ENCODE measurements at regions not wholly inside any gene's neighbourhood (a gene's known extent, or its start where the extent isn't known, plus 50 kb on each side); places are given as distances from the start of the nearest gene placed in this dataset.

DNA sequence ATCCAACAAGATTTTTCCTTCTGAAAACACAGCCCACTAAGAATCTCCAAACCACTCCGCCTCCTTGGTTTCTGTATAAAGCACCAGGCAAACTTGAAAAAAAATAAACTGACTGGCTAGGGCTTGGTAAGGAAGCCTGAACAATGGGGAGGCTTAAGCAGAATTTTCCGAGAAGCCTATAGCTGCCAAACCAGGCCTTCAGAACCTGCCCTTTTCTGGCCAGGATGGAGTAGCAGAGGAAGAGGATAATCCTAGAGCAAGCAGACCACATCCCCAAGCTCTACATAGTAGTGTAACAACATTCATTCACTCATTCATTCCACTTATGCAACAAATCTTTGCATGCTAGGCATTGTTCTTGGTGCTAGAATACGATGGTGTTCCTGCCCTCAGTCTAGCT, 529.6 kb upstream of the ZEB2 start:
- no peaks in the 10 kb centered on the region for H3K36me3 ChIP-seq (replicated peaks)
- no peak for TF ChIP-seq CTCF (IDR thresholded peaks at IDR 0.05; ENCODE audit: low read depth, low read length, missing control alignments)
- in situ Hi-C loops (cut with HindIII; ENCODE audit: low pct_ligation_motif_present, low sequenced_read_pairs), result no loop called here
- H3K27me3 ChIP-seq (replicated peaks), result no peaks in the 10 kb centered on the region
- H3K4me3 ChIP-seq (ENCODE audit: low read depth, low read length), result no peak overlapping the region
- DNase-seq, result no peak
- H3K27ac ChIP-seq, result no peak overlapping the region

DNA sequence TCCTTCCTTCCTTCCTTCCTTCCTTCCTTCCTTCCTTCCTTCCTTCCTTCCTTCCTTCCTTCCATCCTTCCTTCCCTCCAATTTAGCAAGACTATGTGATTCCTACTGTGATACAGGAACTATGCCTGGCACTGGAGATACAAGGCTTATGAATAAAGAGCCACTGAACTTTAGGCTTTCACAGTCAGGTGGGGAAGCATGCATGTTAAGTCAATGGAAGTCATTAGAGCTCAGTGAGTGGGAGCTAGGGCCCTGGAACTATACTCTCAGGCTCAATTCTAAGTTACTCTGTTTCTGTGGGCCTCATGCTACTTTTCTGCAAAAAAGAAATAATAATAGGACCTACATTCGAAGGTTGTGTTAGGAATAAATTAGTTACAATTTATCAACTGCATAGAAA, 527.6 kb upstream of the ZEB2 start:
- Histone ChIP-seq H3K4me3 (ENCODE audit: low read depth, low read length) (no peak overlapping the region), H3K36me3 (replicated peaks) (no peaks in the 10 kb centered on the region), H3K27ac (no peak overlapping the region), H3K27me3 (replicated peaks) (no peaks in the 10 kb centered on the region)
- in situ Hi-C loops (cut with HindIII; ENCODE audit: low pct_ligation_motif_present, low sequenced_read_pairs), result no loop called here
- DNase-seq, result no peak
- no peak for TF ChIP-seq CTCF (IDR thresholded peaks at IDR 0.05; ENCODE audit: low read depth, low read length, missing control alignments)

- Histone ChIP-seq H3K36me3 (replicated peaks) (no peaks in the 10 kb centered on the region), H3K27ac (no peak overlapping the region), H3K27me3 (replicated peaks) (no peaks in the 10 kb centered on the region), H3K4me3 (ENCODE audit: low read depth, low read length) (no peak overlapping the region)
- no peak for DNase-seq
- in situ Hi-C loops (cut with HindIII; ENCODE audit: low pct_ligation_motif_present, low sequenced_read_pairs), result no loop called here
- no peak for TF ChIP-seq CTCF (IDR thresholded peaks at IDR 0.05; ENCODE audit: low read depth, low read length, missing control alignments)
Measured at GRCh38 chr2:145044491-145044890, 524.6 kb upstream of the ZEB2 start.

GRCh38 chr2:145043399-145043834, 523.5 kb upstream of the ZEB2 start:
- H3K27me3 ChIP-seq (replicated peaks), result no peaks in the 10 kb centered on the region
- H3K27ac ChIP-seq, result no peak overlapping the region
- in situ Hi-C loops (cut with HindIII; ENCODE audit: low pct_ligation_motif_present, low sequenced_read_pairs), result no loop called here
- no peaks in the 10 kb centered on the region for H3K36me3 ChIP-seq (replicated peaks)
- no peak overlapping the region for H3K4me3 ChIP-seq (ENCODE audit: low read depth, low read length)
- no peak for TF ChIP-seq CTCF (IDR thresholded peaks at IDR 0.05; ENCODE audit: low read depth, low read length, missing control alignments)
- DNase-seq, result no peak

- H3K36me3 ChIP-seq (replicated peaks), result no peaks in the 10 kb centered on the region
- no peaks in the 10 kb centered on the region for H3K27me3 ChIP-seq (replicated peaks)
- H3K27ac ChIP-seq, result no peak overlapping the region
- H3K4me3 ChIP-seq (ENCODE audit: low read depth, low read length), result no peak overlapping the region
- TF ChIP-seq CTCF (IDR thresholded peaks at IDR 0.05; ENCODE audit: low read depth, low read length, missing control alignments), result no peak
- DNase-seq, result no peak
- in situ Hi-C loops (cut with HindIII; ENCODE audit: low pct_ligation_motif_present, low sequenced_read_pairs), result no loop called here
Measured at GRCh38 chr2:145041706-145042105, 521.8 kb upstream of the ZEB2 start.

- no peak for DNase-seq
- in situ Hi-C loops (cut with HindIII; ENCODE audit: low pct_ligation_motif_present, low sequenced_read_pairs), result no loop called here
- H3K27ac ChIP-seq, result no peak overlapping the region
- H3K27me3 ChIP-seq (replicated peaks), result no peaks in the 10 kb centered on the region
- TF ChIP-seq CTCF (IDR thresholded peaks at IDR 0.05; ENCODE audit: low read depth, low read length, missing control alignments), result no peak
- H3K4me3 ChIP-seq (ENCODE audit: low read depth, low read length), result no peak overlapping the region
- no peaks in the 10 kb centered on the region for H3K36me3 ChIP-seq (replicated peaks)
Measured at GRCh38 chr2:145040433-145040832, 520.5 kb upstream of the ZEB2 start.
